MM.1S (cell line): ENCODE measurements at regions not wholly inside any gene's neighbourhood (a gene's known extent, or its start where the extent isn't known, plus 50 kb on each side); places are given as distances from the start of the nearest gene placed in this dataset.

Source experiments
- DNase-seq: peaks from one replicate; pipeline ENCODE4 v3.0.0-alpha.2; 2015
- H2AFZ ChIP-seq: fragments of 300-600 bp; sonication (generic); 2 replicates; pipeline ENCODE4 v1.6.0; 2016; ENCODE audit warnings: antibody characterized with exemption, low read length
- H3F3A ChIP-seq: fragments of 300-600 bp; sonication (generic); 2 replicates; pipeline ENCODE4 v1.6.1; 2016; ENCODE audit warnings: mild to moderate bottlenecking, antibody characterized with exemption, low read length, moderate library complexity, mixed read lengths; ENCODE audit not compliant: insufficient read depth
- H3K27ac ChIP-seq: fragments of 300-600 bp; sonication (generic); 2 replicates; pipeline ENCODE4 v1.5.1; 2016; ENCODE audit warnings: mild to moderate bottlenecking, low read length
- H3K27me3 ChIP-seq: fragments of 300-600 bp; sonication (generic); replicated peaks from 2 replicates; pipeline ENCODE4 v1.6.0; 2016; ENCODE audit warnings: low read length; ENCODE audit not compliant: insufficient read depth
- H3K36me3 ChIP-seq: fragments of 300-600 bp; sonication (generic); replicated peaks from 2 replicates; pipeline ENCODE4 v1.6.1; 2016; ENCODE audit warnings: mild to moderate bottlenecking, low read length, mixed read lengths; ENCODE audit not compliant: insufficient read depth
- H3K4me1 ChIP-seq: fragments of 300-600 bp; sonication (generic); 2 replicates; pipeline ENCODE4 v1.6.1; 2016; ENCODE audit warnings: low read length, mixed read lengths
- H3K4me2 ChIP-seq: fragments of 300-600 bp; sonication (generic); 2 replicates; pipeline ENCODE4 v1.6.0; 2016; ENCODE audit warnings: low read depth, low read length
- H3K4me3 ChIP-seq: fragments of 300-600 bp; sonication (generic); 2 replicates; pipeline ENCODE4 v1.5.1; 2016; ENCODE audit warnings: low read length, mixed read lengths
- H3K79me2 ChIP-seq: fragments of 300-600 bp; sonication (generic); 2 replicates; pipeline ENCODE4 v1.6.1; 2016; ENCODE audit warnings: mixed run types, low read length, mixed read lengths
- H3K9ac ChIP-seq: fragments of 300-600 bp; sonication (generic); 2 replicates; pipeline ENCODE4 v1.6.1; 2016; ENCODE audit warnings: low read length, mixed read lengths
- H3K9me2 ChIP-seq: fragments of 300-600 bp; sonication (generic); replicated peaks from 2 replicates; pipeline ENCODE4 v1.6.1; 2016; ENCODE audit warnings: mild to moderate bottlenecking, low read length, mixed read lengths; ENCODE audit not compliant: insufficient read depth
- H3K9me3 ChIP-seq: fragments of 300-600 bp; sonication (generic); replicated peaks from 2 replicates; pipeline ENCODE4 v1.6.1; 2016; ENCODE audit warnings: mild to moderate bottlenecking, low read length, mixed read lengths; ENCODE audit not compliant: insufficient read depth
- H4K20me1 ChIP-seq: fragments of 300-600 bp; sonication (generic); 2 replicates; pipeline ENCODE4 v1.6.1; 2016; ENCODE audit warnings: mild to moderate bottlenecking, low read length, moderate library complexity, mixed read lengths; ENCODE audit not compliant: insufficient read depth
- CTCF ChIP-seq: fragments of 300-600 bp; sonication (generic); IDR thresholded peaks from 2 replicates; pipeline ENCODE4 v1.5.1; 2016; ENCODE audit warnings: antibody characterized with exemption, low read length, mixed read lengths
- EZH2 ChIP-seq: fragments of 300-600 bp; sonication (generic); optimal IDR thresholded peaks from 2 replicates; pipeline ENCODE3; 2017; ENCODE audit warnings: low read depth, mild to moderate bottlenecking, antibody characterized with exemption, low read length, mixed read lengths
- EZH2phosphoT487 ChIP-seq: fragments of 300-600 bp; sonication (generic); IDR thresholded peaks from 2 replicates; pipeline ENCODE4 v1.6.1; 2018; ENCODE audit warnings: antibody characterized with exemption, low read length

GRCh38 chr2:237185553-237185925 is 99.8 kb downstream of the COPS8 start:
- TF ChIP-seq EZH2phosphoT487 (no peak), CTCF (no peak), EZH2 (no peak)
- Histone ChIP-seq H4K20me1 (no peaks in the 10 kb centered on the region), H2AFZ (no peak overlapping the region), H3K4me3 (no peak overlapping the region), H3K4me2 (peak overlapping the region; percentile 36; the same call in 1 of the 2 replicates), H3K9me3 (no peaks in the 10 kb centered on the region), H3K27me3 (no peaks in the 10 kb centered on the region), H3K9ac (no peak overlapping the region), H3K36me3 (no peaks in the 10 kb centered on the region), H3K27ac (peak overlapping the region; percentile 42), H3K9me2 (no peaks in the 10 kb centered on the region), H3F3A (no peaks in the 10 kb centered on the region), H3K79me2 (no peaks in the 10 kb centered on the region), H3K4me1 (no peaks in the 10 kb centered on the region)
- DNase-seq: no peak

GRCh38 chr2:237189799-237190198 is 104.1 kb downstream of the COPS8 start:
- no peak overlapping the region for H3K27ac ChIP-seq
- TF ChIP-seq EZH2 (no peak), EZH2phosphoT487 (no peak), CTCF (no peak)

GRCh38 chr2:237190966-237191713 is 105.5 kb downstream of the COPS8 start:
- TF ChIP-seq CTCF: no peak
- no peak for TF ChIP-seq EZH2phosphoT487
- no peak for TF ChIP-seq EZH2
- Histone ChIP-seq H3K9me2 (no peaks in the 10 kb centered on the region), H2AFZ (no peak overlapping the region), H3K27ac (no peak overlapping the region), H3K27me3 (no peaks in the 10 kb centered on the region), H3K4me1 (no peaks in the 10 kb centered on the region), H4K20me1 (no peaks in the 10 kb centered on the region), H3K36me3 (no peaks in the 10 kb centered on the region), H3K4me3 (no peak overlapping the region), H3K9me3 (no peaks in the 10 kb centered on the region), H3K4me2 (no peak overlapping the region), H3K79me2 (no peaks in the 10 kb centered on the region), H3F3A (no peaks in the 10 kb centered on the region), H3K9ac (no peak overlapping the region)
- DNase-seq: no peak

More at GRCh38 chr2:237189799-237190198, 104.1 kb downstream of the COPS8 start:
- Histone ChIP-seq H3K9me2 (no peaks in the 10 kb centered on the region), H3K9ac (no peak overlapping the region), H3K36me3 (no peaks in the 10 kb centered on the region), H3K4me2 (no peak overlapping the region), H3F3A (no peaks in the 10 kb centered on the region), H2AFZ (no peak overlapping the region), H3K4me3 (no peak overlapping the region), H3K4me1 (no peaks in the 10 kb centered on the region), H4K20me1 (no peaks in the 10 kb centered on the region), H3K79me2 (no peaks in the 10 kb centered on the region), H3K9me3 (no peaks in the 10 kb centered on the region), H3K27me3 (no peaks in the 10 kb centered on the region)
- no peak for DNase-seq
